Tibial nerve (tissue), 4 donors: ENCODE measurements at regions not wholly inside any gene's neighbourhood (a gene's known extent, or its start where the extent isn't known, plus 50 kb on each side); places are given as distances from the start of the nearest gene placed in this dataset.
"Not testable (repeated sequence)": the region's sequence is repeated elsewhere in the genome, so short reads cannot be mapped to it uniquely, and the experiment has no call there.

ENCODE experiments used
- DNase-seq, 2 donors: peaks; one replicate each; pipeline ENCODE4 v3.0.0-alpha.2; 2019; ENCODE audit warnings: low spot score in 2 of 2
- H3K27ac ChIP-seq, 4 donors: fragments of 200-600 bp; sonication (generic) in 3 of 4; one replicate each; pipeline ENCODE4 v1.5.1; 2017 to 2019; ENCODE audit warnings: mild to moderate bottlenecking in 1 of 4
- H3K27me3 ChIP-seq, 2 donors: fragments of 200-600 bp; sonication (generic) in 1 of 2; one replicate each; pipeline versions ENCODE4 v1.5.1 to v1.6.0; 2017 to 2019
- H3K36me3 ChIP-seq, 3 donors: fragments of 200-600 bp; sonication (generic); one replicate each; pipeline ENCODE4 v1.5.1; 2018 to 2019
- H3K4me1 ChIP-seq, 4 donors: fragments of 200-600 bp; sonication (generic) in 3 of 4; one replicate each; pipeline ENCODE4 v1.5.1; 2017 to 2019
- H3K4me3 ChIP-seq, 4 donors: fragments of 200-600 bp; sonication (generic) in 3 of 4; one replicate each; pipeline ENCODE4 v1.5.1; 2017 to 2019; ENCODE audit warnings: mild to moderate bottlenecking in 1 of 4, moderate library complexity in 1 of 4
- H3K9me3 ChIP-seq, 4 donors: fragments of 200-600 bp; sonication (generic) in 3 of 4; one replicate each; pipeline ENCODE4 v1.5.1; 2017 to 2019
- EP300 ChIP-seq, 2 donors: sonication (generic); formaldehyde crosslinking; IDR thresholded peaks; one replicate each; pipeline ENCODE4 v1.6.1; 2017; ENCODE audit warnings: antibody characterized with exemption in 2 of 2, mild to moderate bottlenecking in 1 of 2
- POLR2A ChIP-seq, 2 donors: fragments of 450-650 bp; IDR thresholded peaks; one replicate each; pipeline ENCODE4 v1.6.1; 2017; ENCODE audit warnings: antibody characterized with exemption in 2 of 2, mild to moderate bottlenecking in 2 of 2, moderate library complexity in 2 of 2
- WGBS, 2 donors: methylation state at CpG; one replicate each; pipeline ENCODE4 v1.1.5; 2018; 5-methylcytosine and 5-hydroxymethylcytosine counted together
- TF ChIP-seq, protein P1 (sequence below), 5 experiments: fragments of 200-600 bp in 3 of 5; fragments of 450-650 bp in 2 of 5; sonication (generic) in 3 of 5; IDR thresholded peaks; one replicate each; pipeline ENCODE4 v1.5.1; 2016 to 2019; ENCODE audit warnings: antibody characterized with exemption in 5 of 5, mild to moderate bottlenecking in 3 of 5, moderate library complexity in 2 of 5

DNA sequence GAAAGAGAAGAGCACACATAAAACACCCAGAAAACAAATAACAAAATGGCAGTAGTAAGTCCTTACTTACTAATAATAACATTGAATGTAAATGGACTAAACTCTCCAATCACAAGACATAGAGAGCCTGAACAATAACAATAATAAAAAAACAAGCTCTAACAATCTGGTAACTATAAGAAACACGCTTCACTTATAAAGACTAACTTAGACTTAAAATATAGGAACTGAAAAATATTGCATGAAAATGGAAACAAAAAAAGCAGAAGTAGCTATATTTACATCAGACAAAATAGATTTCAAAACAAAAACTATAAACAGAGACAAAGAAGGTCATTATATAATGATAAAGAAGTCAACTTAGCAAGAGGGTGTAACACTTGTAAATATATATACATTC is 83.1 kb upstream of the LYPLAL1 start:
- Histone ChIP-seq H3K27ac (no peak overlapping the region), H3K4me3 (no peak overlapping the region), H3K27me3 (no peaks in the 10 kb centered on the region), H3K9me3 (peaks cover 0 to 12% (median 0%) of the 10 kb centered on the region in 4 donors), H3K4me1 (no peaks in the 10 kb centered on the region), H3K36me3 (no peaks in the 10 kb centered on the region)
- TF ChIP-seq POLR2A (IDR thresholded peaks at IDR 0.05), result no peak
- TF ChIP-seq, protein P1, sequence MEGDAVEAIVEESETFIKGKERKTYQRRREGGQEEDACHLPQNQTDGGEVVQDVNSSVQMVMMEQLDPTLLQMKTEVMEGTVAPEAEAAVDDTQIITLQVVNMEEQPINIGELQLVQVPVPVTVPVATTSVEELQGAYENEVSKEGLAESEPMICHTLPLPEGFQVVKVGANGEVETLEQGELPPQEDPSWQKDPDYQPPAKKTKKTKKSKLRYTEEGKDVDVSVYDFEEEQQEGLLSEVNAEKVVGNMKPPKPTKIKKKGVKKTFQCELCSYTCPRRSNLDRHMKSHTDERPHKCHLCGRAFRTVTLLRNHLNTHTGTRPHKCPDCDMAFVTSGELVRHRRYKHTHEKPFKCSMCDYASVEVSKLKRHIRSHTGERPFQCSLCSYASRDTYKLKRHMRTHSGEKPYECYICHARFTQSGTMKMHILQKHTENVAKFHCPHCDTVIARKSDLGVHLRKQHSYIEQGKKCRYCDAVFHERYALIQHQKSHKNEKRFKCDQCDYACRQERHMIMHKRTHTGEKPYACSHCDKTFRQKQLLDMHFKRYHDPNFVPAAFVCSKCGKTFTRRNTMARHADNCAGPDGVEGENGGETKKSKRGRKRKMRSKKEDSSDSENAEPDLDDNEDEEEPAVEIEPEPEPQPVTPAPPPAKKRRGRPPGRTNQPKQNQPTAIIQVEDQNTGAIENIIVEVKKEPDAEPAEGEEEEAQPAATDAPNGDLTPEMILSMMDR (IDR thresholded peaks at IDR 0.05), result no peak
- 73 to 85% methylated on average over 1 of the region's 1 CpG for WGBS, 2 donors
- DNase-seq, result no peak

GRCh38 chr1:219092206-219092605 is 81.5 kb upstream of the LYPLAL1 start:
- peaks cover 0 to 12% (median 0%) of the 10 kb centered on the region in 4 donors for H3K9me3 ChIP-seq
- H3K4me1 ChIP-seq, result no peaks in the 10 kb centered on the region
- H3K4me3 ChIP-seq, result no peak overlapping the region
- WGBS, 2 donors, result 71 to 78% methylated on average over 1 of the region's 1 CpG
- H3K27ac ChIP-seq, result no peak overlapping the region
- H3K27me3 ChIP-seq, result no peaks in the 10 kb centered on the region
- no peaks in the 10 kb centered on the region for H3K36me3 ChIP-seq
- TF ChIP-seq POLR2A (IDR thresholded peaks at IDR 0.05) (no peak), EP300 (IDR thresholded peaks at IDR 0.05) (no peak)
- TF ChIP-seq, protein P1 (IDR thresholded peaks at IDR 0.05), result no peak
- no peak for DNase-seq

- TF ChIP-seq, protein P1 (IDR thresholded peaks at IDR 0.05), result no peak
- TF ChIP-seq POLR2A (IDR thresholded peaks at IDR 0.05) (no peak), EP300 (IDR thresholded peaks at IDR 0.05) (no peak)
- no peaks in the 10 kb centered on the region for H3K9me3 ChIP-seq
- H3K4me1 ChIP-seq, result no peaks in the 10 kb centered on the region
- WGBS, 2 donors, result 97% methylated on average over 1 of the region's 1 CpG
- no peak for DNase-seq
- H3K27me3 ChIP-seq, result no peaks in the 10 kb centered on the region
- H3K36me3 ChIP-seq, result no peaks in the 10 kb centered on the region
- no peak overlapping the region for H3K27ac ChIP-seq
- H3K4me3 ChIP-seq, result no peak overlapping the region
Observed at GRCh38 chr1:219099307-219099706, 74.4 kb upstream of the LYPLAL1 start.

DNA sequence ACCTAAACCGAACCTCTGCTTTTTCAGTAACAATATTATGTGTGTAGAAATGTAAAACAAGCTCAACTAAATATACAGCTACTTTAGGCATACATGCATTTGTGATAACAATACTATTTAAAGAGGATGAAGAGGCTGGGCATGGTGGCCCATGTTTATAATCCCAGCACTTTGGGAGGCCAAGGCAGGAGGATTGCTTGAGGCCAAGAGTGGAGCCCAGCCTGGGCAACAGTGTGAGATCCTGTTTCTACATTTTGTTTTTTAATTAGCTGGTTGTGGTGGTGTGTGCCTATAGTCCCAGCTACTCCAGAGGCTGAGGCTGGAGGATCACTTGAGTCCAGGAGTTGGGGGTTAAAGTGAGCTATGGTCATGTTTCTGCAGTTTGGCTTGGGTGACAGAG is 73.6 kb upstream of the LYPLAL1 start:
- Histone ChIP-seq H3K36me3 (no peaks in the 10 kb centered on the region), H3K27me3 (no peaks in the 10 kb centered on the region), H3K4me3 (no peak overlapping the region), H3K9me3 (no peaks in the 10 kb centered on the region), H3K4me1 (no peaks in the 10 kb centered on the region), H3K27ac (no peak overlapping the region)
- DNase-seq, result no peak
- WGBS, 2 donors, result 0 to 39% methylated on average over 1 of the region's 1 CpG
- no peak for TF ChIP-seq EP300 (IDR thresholded peaks at IDR 0.05)
- no peak for TF ChIP-seq POLR2A (IDR thresholded peaks at IDR 0.05)
- TF ChIP-seq, protein P1 (IDR thresholded peaks at IDR 0.05), result no peak

DNA sequence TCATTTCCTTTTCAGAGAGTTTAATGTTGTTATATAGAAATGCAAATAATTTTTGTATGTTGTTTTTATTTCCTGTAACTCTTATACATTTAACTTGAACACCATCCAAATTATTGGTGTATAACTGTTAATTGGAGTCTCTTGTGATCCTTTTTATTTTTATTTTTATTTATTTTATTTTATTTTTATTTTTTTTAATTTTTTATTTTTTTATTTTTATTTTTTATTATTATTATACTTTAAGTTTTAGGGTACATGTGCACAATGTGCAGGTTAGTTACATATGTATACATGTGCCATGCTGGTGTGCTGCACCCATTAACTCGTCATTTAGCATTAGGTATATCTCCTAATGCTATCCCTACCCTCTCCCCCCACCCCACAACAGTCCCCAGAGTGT is 71.2 kb upstream of the LYPLAL1 start:
- not testable (repeated sequence) for H3K27me3 ChIP-seq, H3K4me1 ChIP-seq, H3K4me3 ChIP-seq, H3K27ac ChIP-seq, H3K36me3 ChIP-seq, H3K9me3 ChIP-seq, DNase-seq
- WGBS, 2 donors, result 88 to 93% methylated on average over 1 of the region's 1 CpG

GRCh38 chr1:219105893-219106292 is 67.8 kb upstream of the LYPLAL1 start:
- no peaks in the 10 kb centered on the region for H3K27me3 ChIP-seq
- no peak overlapping the region for H3K4me3 ChIP-seq
- H3K9me3 ChIP-seq, result no peaks in the 10 kb centered on the region
- H3K36me3 ChIP-seq, result no peaks in the 10 kb centered on the region
- 98 to 100% methylated on average over 1 of the region's 1 CpG for WGBS, 2 donors
- no peak for DNase-seq
- TF ChIP-seq POLR2A (IDR thresholded peaks at IDR 0.05) (no peak), EP300 (IDR thresholded peaks at IDR 0.05) (no peak)
- TF ChIP-seq, protein P1 (IDR thresholded peaks at IDR 0.05), result no peak
- H3K27ac ChIP-seq, result no peak overlapping the region
- H3K4me1 ChIP-seq, result no peaks in the 10 kb centered on the region
